GM19351 (cell line): ENCODE measurements at regions not wholly inside any gene's neighbourhood (a gene's known extent, or its start where the extent isn't known, plus 50 kb on each side); places are given as distances from the start of the nearest gene placed in this dataset.
"Not testable (repeated sequence)": the region's sequence is repeated elsewhere in the genome, so short reads cannot be mapped to it uniquely, and the experiment has no call there.

Experiments used
- ATAC-seq: cut with Tn5 transposase; IDR thresholded peaks from one replicate; pipeline ENCODE4 v1.9.1; 2021; ENCODE audit warnings: mild to moderate bottlenecking, moderate library complexity; ENCODE audit not compliant: unreplicated experiment

DNA sequence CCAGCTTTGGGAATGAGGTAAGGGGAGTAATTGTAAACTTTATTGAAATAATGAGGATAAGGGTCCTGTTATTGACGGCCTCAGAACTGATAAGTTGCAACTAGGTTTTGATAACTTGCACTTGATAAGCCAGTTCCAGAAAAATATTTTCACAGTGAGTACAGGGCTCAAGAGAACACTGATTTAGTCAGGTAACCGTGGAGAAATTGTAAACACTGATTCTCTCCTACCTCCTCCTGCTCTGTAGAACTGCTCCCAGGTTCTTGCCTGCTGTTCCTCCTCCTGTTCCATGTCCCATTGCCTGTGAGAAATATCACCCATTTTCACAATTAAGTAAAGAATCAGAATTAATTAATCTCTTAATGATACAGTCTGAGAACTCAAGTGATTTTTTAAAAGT is 55.0 kb upstream of the CXXC4 start:
- no peak for ATAC-seq

DNA sequence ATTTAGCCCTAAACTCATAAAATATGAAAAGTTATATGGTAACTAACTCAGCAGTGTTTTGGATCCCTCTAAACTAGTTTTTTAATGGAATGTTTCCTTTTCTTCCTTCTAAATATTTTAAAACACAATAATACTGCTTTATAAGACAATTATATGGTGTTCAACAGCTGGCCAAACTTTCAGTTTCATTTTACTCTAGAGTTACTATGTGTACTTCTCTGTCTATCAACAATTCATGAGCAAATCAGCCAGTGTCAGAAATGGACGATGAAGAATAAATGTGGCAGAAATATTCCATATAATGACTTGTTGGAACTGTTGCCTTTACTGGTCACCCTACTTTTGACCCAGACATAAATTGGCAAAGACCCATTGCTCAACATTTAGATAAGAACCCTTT is 64.8 kb upstream of the CXXC4 start:
- no peak for ATAC-seq

GRCh38 chr4:104571341-104571740 is 76.6 kb upstream of the CXXC4 start:
- ATAC-seq, result no peak

DNA sequence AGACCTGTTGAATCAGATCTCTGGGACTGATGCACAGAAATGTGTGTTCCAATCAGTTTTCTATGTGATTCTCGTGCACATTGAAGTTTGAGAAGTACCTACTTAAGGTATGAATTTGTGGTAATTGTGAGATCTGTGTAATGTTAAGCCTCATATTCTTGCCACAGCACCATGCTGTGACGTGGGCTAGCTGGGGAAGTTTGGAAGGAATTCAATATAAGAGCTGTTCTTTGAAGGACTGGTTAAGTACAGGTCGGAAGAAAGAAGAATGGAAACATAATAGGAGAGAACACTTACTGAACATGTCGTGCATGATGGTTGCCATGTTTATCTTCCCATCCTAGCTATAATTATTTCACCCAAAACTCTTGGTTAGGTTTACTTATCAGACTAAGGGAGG is 79.7 kb upstream of the CXXC4 start:
- ATAC-seq, result no peak

- ATAC-seq, result no peak
Measured at GRCh38 chr4:104575278-104575677, 80.6 kb upstream of the CXXC4 start.

- no peak for ATAC-seq
Measured at GRCh38 chr4:104577405-104577804, 82.7 kb upstream of the CXXC4 start.

DNA sequence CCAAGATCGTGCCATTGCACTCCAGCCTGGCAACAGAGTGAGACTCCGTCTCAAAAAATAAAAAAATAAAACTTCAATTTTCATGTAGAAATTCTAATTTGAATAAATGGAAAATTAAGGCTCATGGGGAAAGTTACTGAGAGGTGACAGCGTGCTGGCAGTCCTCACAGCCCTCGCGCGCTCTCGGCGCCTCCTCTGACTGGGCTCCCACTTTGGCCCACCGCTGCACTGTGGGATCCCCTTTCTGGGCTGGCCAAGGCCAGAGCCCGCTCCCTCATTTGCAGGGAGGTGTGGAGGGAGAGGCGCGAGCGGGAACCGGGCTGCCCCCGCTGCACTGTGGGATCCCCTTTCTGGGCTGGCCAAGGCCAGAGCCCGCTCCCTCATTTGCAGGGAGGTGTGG is 86.8 kb upstream of the CXXC4 start:
- not testable (repeated sequence) for ATAC-seq

- not testable (repeated sequence) for ATAC-seq
Measured at GRCh38 chr4:104582056-104582455, 87.4 kb upstream of the CXXC4 start.

DNA sequence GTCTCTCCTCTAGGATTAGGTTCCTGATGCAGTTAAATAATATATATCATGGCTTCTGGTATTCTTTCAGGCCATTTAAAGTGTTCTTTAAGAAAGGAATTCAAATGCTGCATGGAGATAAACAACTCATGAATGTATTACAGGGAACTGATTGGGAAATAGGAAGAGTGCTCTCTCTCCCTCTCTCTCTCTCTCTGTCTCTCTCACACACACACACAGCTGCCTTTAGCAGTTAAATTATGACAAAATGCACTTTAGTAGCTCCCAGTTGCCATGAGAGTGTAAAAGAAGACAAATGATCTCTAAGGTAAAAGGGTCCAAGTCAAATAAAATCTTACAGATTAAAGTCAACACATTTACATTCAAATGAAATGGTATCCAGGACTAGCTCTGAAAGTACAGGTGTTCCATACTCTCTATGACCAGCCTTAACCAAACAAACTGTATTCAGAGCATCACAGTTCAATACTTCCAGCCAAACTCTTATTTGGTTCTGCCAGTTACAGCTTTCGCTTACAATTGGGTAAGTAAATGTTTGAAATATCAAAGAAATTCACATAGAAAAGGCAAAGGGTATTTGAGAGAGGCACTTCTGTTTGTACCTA is 94.7 kb upstream of the CXXC4 start:
- ATAC-seq, result no peak

DNA sequence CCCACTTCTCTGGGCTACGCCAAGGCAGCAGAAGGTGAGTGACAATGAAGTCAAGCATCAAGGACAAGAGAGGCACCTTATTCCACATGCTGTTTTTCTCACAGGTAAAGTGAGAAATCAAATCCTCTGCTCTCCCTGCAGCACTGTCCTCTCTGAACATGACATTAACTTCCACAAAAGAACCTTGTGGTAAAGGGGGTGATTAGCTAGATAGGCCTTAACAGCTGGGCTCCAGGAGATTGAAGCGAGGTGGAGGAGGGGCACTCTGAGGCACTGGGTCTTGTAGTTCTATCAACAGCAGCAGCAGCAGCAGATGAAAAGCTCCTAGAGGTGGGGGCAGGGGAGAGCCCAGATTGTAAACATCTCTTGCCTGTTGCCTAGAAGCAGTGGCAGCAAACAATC is 96.8 kb upstream of the CXXC4 start:
- no peak for ATAC-seq

DNA sequence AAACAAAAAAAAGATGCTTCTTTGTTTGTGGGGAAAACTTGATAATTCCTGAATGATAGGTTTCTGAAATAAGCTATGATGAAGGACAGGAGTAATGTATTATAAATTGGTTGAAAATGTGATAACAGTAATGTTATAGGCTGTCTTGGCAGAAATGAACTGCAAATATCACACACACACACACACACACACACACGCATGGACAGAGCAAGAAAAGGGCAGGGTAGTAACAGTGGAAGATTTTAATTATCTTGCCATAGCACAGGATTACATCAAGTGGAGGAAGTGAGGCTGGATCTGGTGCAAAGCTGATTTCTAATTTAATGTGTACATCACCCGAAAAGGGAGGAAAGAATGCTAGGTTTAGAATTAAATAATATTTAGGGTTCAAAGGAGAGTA is 97.5 kb upstream of the CXXC4 start:
- ATAC-seq, result no peak

DNA sequence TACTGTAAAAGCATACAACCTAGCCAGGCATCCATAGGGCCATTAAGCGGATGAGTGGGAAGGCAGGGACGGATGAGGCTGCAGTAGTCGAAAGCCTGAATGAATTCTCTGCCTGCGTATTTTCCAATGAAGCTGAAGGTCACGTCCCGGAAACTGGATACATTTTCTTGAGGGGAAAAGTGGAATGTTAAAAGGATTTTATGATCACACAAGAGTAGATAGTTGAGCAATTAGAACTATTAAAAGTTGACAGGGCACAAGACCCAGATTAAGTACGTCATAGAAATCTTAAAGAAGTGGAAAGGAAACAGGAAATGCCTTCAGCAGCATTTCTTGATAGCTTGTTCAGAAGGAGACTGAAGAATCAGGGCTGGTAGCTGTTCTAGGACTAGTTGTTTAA is 98.3 kb upstream of the CXXC4 start:
- ATAC-seq, result no peak

GRCh38 chr4:104596189-104596588 is 101.5 kb upstream of the CXXC4 start:
- ATAC-seq, result no peak

- ATAC-seq, result no peak
Measured at GRCh38 chr4:104615496-104615895, 120.8 kb upstream of the CXXC4 start.

- ATAC-seq, result no peak
Measured at GRCh38 chr4:104615926-104616325, 121.2 kb upstream of the CXXC4 start.

GRCh38 chr4:104616401-104616820 is 121.7 kb upstream of the CXXC4 start:
- no peak for ATAC-seq

DNA sequence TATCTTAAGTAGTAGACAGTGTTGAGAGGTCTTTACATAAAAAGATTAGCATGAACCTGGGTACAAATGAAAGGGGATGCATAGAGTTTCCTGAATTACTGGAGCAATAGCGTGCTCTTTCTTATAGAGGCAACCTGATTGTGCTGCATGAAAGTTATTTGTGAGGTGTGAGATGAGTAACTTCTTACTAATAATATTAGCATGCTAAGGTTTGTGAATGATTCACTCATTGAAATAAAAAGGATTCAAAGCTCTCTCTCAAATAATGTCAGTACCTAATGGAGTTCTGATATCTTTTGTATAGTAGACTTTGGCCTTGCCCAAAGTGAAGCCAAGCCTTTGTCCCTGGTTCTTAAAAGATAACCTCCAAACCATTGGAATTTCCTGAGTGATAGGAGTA is 131.0 kb upstream of the CXXC4 start:
- no peak for ATAC-seq

GRCh38 chr4:104629601-104630000 is 134.9 kb upstream of the CXXC4 start:
- ATAC-seq, result no peak

- ATAC-seq, result no peak
Measured at GRCh38 chr4:104630272-104630671, 135.6 kb upstream of the CXXC4 start.

DNA sequence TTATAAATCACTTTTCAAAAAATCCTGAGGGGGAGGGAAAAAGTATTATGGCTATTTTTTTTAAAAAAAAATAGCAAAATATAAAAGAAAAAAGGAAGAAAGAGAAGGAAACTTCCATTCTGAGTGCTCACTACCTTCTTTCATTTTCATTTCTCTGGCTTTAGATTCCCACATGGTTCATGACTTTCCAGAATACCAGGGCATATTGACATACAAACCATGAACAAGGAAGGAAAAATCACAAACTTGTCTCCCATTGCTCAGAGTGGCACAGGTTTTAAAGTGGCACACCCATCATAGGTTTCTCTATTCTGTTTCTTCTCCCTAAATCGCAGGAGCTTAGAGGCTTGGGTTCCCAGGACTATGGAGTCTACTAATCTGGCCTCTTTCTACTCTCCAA is 136.3 kb upstream of the CXXC4 start:
- no peak for ATAC-seq

- no peak for ATAC-seq
Measured at GRCh38 chr4:104641418-104641817, 146.7 kb upstream of the CXXC4 start.

DNA sequence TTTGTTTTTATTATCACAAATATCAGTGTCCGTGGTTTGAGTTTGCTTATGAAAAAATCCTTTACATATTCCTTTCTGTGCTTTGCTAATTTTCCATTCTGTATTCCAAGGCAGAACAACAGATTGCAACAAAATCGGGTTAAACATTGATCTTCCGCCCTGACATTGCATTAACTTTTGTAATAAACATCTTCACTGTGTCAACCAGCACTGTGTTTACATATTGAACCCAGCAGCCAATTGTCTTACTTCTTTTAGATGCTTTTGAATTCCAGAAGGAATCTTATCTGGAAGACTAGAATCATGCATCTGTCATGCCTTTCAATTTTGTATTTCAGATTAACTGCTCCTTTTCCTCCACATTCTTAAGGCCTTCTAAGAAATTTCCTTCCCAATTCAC is 147.8 kb upstream of the CXXC4 start:
- no peak for ATAC-seq

DNA sequence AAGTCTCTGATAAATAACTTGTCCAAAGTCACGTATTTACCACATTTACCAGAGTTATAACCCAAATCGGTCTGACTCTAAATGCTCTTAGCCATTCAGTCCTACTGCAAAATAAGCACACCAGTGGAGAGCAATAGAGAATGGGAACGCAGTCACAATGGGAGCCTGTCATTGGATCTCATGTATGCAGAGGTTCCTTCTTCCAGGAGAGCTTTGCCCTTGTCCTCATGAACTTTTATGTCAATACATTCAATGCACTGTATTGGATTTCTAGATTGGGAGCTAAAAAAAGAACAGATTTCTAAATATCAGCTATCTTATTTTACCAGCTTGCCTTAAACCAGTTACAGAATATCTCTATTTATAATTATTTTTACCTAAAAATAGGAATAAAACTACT is 149.1 kb upstream of the CXXC4 start:
- no peak for ATAC-seq

DNA sequence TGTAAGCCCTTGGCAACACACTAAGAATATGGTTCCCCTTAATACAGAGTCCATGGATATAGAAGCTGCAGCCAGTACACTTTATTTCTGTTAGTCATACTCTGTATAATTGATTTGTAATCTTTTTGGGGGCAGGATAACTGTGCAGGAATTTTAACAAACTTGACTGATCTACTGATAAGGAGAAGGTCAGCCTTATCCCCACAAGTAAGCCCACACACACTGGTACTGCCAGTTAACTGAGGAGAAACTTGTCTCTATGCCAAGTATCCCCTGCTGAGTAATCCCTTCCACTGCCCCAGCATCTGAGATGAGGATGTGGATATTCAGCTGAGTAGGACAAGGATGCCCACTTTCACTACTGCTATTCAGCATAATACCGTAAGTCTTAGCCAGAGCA is 154.9 kb upstream of the CXXC4 start:
- ATAC-seq, result no peak
